HepG2 (cell line): ENCODE measurements at regions not wholly inside any gene's neighbourhood (a gene's known extent, or its start where the extent isn't known, plus 50 kb on each side); places are given as distances from the start of the nearest gene placed in this dataset.
A peak's percentile ranks its signal among the peaks of the same experiment; 100 is the strongest.

Experiments
- ARID5B ChIP-seq: IDR thresholded peaks from 2 replicates; pipeline ENCODE4 v1.4.0; 2020; ENCODE audit warnings: mild to moderate bottlenecking, missing genetic modification reagents
- CCAR2 ChIP-seq: fragments of 200-400 bp; formaldehyde crosslinking; optimal IDR thresholded peaks from 2 replicates; pipeline ENCODE3; 2018; ENCODE audit warnings: low read depth, mild to moderate bottlenecking, low read length, moderate library complexity
- DPF2 ChIP-seq: sonication (generic); formaldehyde crosslinking; IDR thresholded peaks from 2 replicates; pipeline ENCODE4 v1.4.0; 2020; ENCODE audit warnings: mild to moderate bottlenecking, low read depth, missing genetic modification reagents, borderline replicate concordance
- E2F2 ChIP-seq: sonication (generic); formaldehyde crosslinking; IDR thresholded peaks from 2 replicates; pipeline ENCODE4 v1.4.0; 2020; ENCODE audit warnings: missing genetic modification reagents, borderline replicate concordance
- ELF3 ChIP-seq: IDR thresholded peaks from 2 replicates; pipeline ENCODE4 v1.6.1; 2016; ENCODE audit warnings: missing genetic modification reagents, missing compliant biosample characterization
- ELF4 ChIP-seq: sonication (generic); formaldehyde crosslinking; IDR thresholded peaks from 2 replicates; pipeline ENCODE4 v1.5.0; 2020; ENCODE audit warnings: missing genetic modification reagents, mild to moderate bottlenecking, moderate library complexity, borderline replicate concordance
- FOXK1 ChIP-seq: sonication (generic); formaldehyde crosslinking; IDR thresholded peaks from 2 replicates; pipeline ENCODE4 v1.4.0; 2020; ENCODE audit warnings: low read depth, missing genetic modification reagents, borderline replicate concordance
- GATAD1 ChIP-seq: IDR thresholded peaks from 2 replicates; pipeline ENCODE4 v1.6.1; 2016; ENCODE audit warnings: missing genetic modification reagents, missing compliant biosample characterization
- HHEX ChIP-seq: IDR thresholded peaks from 2 replicates; pipeline ENCODE4 v1.6.1; 2016; ENCODE audit warnings: control low read depth
- KLF11 ChIP-seq: IDR thresholded peaks from 2 replicates; pipeline ENCODE4 v1.6.1; 2016; ENCODE audit warnings: missing compliant biosample characterization
- PAX8 ChIP-seq: sonication (generic); formaldehyde crosslinking; IDR thresholded peaks from 2 replicates; pipeline ENCODE4 v1.8.0; 2022; ENCODE audit warnings: mild to moderate bottlenecking, missing genetic modification reagents, borderline replicate concordance
- ZBTB2 ChIP-seq: sonication (generic); formaldehyde crosslinking; IDR thresholded peaks from 2 replicates; pipeline ENCODE4 v1.8.0; 2022; ENCODE audit warnings: low read depth, missing genetic modification reagents
- ZBTB25 ChIP-seq: IDR thresholded peaks from 2 replicates; pipeline ENCODE4 v1.6.1; 2018; ENCODE audit warnings: missing genetic modification reagents
- ZKSCAN8 ChIP-seq: IDR thresholded peaks from 2 replicates; pipeline ENCODE4 v1.6.1; 2016; ENCODE audit warnings: borderline replicate concordance, missing genetic modification reagents, missing compliant biosample characterization
- ZMYM4 ChIP-seq: sonication (generic); formaldehyde crosslinking; IDR thresholded peaks from 2 replicates; pipeline ENCODE4 v1.8.1; 2023; ENCODE audit warnings: mild to moderate bottlenecking, missing genetic modification reagents
- ZNF280D ChIP-seq: sonication (generic); formaldehyde crosslinking; IDR thresholded peaks from 2 replicates; pipeline ENCODE4 v1.5.1; 2020; ENCODE audit warnings: mild to moderate bottlenecking, missing genetic modification reagents
- ZNF556 ChIP-seq: sonication (generic); formaldehyde crosslinking; IDR thresholded peaks from 2 replicates; pipeline ENCODE4 v1.4.0; 2020; ENCODE audit warnings: mild to moderate bottlenecking, missing genetic modification reagents, borderline replicate concordance
- ZNF564 ChIP-seq: sonication (generic); formaldehyde crosslinking; IDR thresholded peaks from 2 replicates; pipeline ENCODE4 v1.8.1; 2023; ENCODE audit warnings: mild to moderate bottlenecking, missing genetic modification reagents
- ZSCAN9 ChIP-seq: IDR thresholded peaks from 2 replicates; pipeline ENCODE4 v1.6.1; 2016; ENCODE audit warnings: borderline replicate concordance

- TF ChIP-seq ZNF280D (CRISPR knock-in tag) (0 out of 2 replicates have a peak, but pooled peaks have one; percentile 22), ZSCAN9 (peak; percentile 77; the same call in 1 of the 2 replicates), ELF4 (peak; percentile 44; the same call in 1 of the 2 replicates), ZNF564 (0 out of 2 replicates have a peak, but pooled peaks have one; percentile 32), FOXK1 (CRISPR knock-in tag) (peak; percentile 59; the same call in 1 of the 2 replicates), HHEX (CRISPR knock-in tag) (peak; percentile 95), ZBTB25 (peak; percentile 92), KLF11 (0 out of 2 replicates have a peak, but pooled peaks have one; percentile 25), ELF3 (CRISPR knock-in tag) (peak; percentile 77), PAX8 (CRISPR knock-in tag) (no peak), ZBTB2 (CRISPR knock-in tag) (no peak), E2F2 (no peak), CCAR2 (no peak), ZNF556 (CRISPR knock-in tag) (0 out of 2 replicates have a peak, but pooled peaks have one; percentile 58), GATAD1 (CRISPR knock-in tag) (no peak; the same call in 1 of the 2 replicates), ZKSCAN8 (peak; percentile 71; the same call in 1 of the 2 replicates), ARID5B (peak; percentile 98), DPF2 (peak; percentile 92), ZMYM4 (0 out of 2 replicates have a peak, but pooled peaks have one; percentile 53)
Measured at GRCh38 chr16:48441863-48442279, 56.7 kb upstream of the SIAH1 start (continued).
